ENCODE measurements at regions not wholly inside any gene's neighbourhood (a gene's known extent, or its start where the extent isn't known, plus 50 kb on each side); places are given as distances from the start of the nearest gene placed in this dataset.

- no peaks in the 10 kb centered on the region for H3K36me3 ChIP-seq (ENCODE audit: insufficient read depth)
- H3K27ac ChIP-seq = no peak overlapping the region
- H3K9ac ChIP-seq = no peak overlapping the region
- H3K27me3 ChIP-seq (ENCODE audit: insufficient read depth, low read depth) = no peaks in the 10 kb centered on the region
- H3K4me2 ChIP-seq = no peak overlapping the region
- no peaks in the 10 kb centered on the region for H4K20me1 ChIP-seq (ENCODE audit: insufficient read depth)
- TF ChIP-seq CTCF (conservative IDR thresholded peaks at IDR 0.05; ENCODE audit: low read depth, low read length) = no peak
- no peak overlapping the region for H2AFZ ChIP-seq (ENCODE audit: low read depth)
- H3K79me2 ChIP-seq (ENCODE audit: insufficient read depth, low read depth) = no peaks in the 10 kb centered on the region
- no peak overlapping the region for H3K4me3 ChIP-seq (IDR thresholded peaks at IDR 0.05; ENCODE audit: insufficient read depth, low read depth, low read length)
- no peaks in the 10 kb centered on the region for H3K4me1 ChIP-seq (ENCODE audit: low read depth, poor library complexity, severe bottlenecking)
These were observed 275.4 kb upstream of the TCERG1L start for GRCh38 chr10:131586958-131587357.

GRCh38 chr10:131587976-131588680, 276.6 kb upstream of the TCERG1L start:
- no peak overlapping the region for H3K4me2 ChIP-seq
- no peak for TF ChIP-seq CTCF (conservative IDR thresholded peaks at IDR 0.05; ENCODE audit: low read depth, low read length)
- H3K27me3 ChIP-seq (ENCODE audit: insufficient read depth, low read depth) = no peaks in the 10 kb centered on the region
- no peaks in the 10 kb centered on the region for H3K4me1 ChIP-seq (ENCODE audit: low read depth, poor library complexity, severe bottlenecking)
- H4K20me1 ChIP-seq (ENCODE audit: insufficient read depth) = no peaks in the 10 kb centered on the region
- no peaks in the 10 kb centered on the region for H3K36me3 ChIP-seq (ENCODE audit: insufficient read depth)
- no peak overlapping the region for H3K4me3 ChIP-seq (IDR thresholded peaks at IDR 0.05; ENCODE audit: insufficient read depth, low read depth, low read length)
- no peak overlapping the region for H3K27ac ChIP-seq
- H3K79me2 ChIP-seq (ENCODE audit: insufficient read depth, low read depth) = no peaks in the 10 kb centered on the region
- no peak overlapping the region for H2AFZ ChIP-seq (ENCODE audit: low read depth)
- no peak overlapping the region for H3K9ac ChIP-seq

- no peak overlapping the region for H3K9ac ChIP-seq
- H3K4me2 ChIP-seq = no peak overlapping the region
- H3K27me3 ChIP-seq (ENCODE audit: insufficient read depth, low read depth) = no peaks in the 10 kb centered on the region
- no peak overlapping the region for H3K27ac ChIP-seq
- TF ChIP-seq CTCF (conservative IDR thresholded peaks at IDR 0.05; ENCODE audit: low read depth, low read length) = no peak
- no peaks in the 10 kb centered on the region for H3K36me3 ChIP-seq (ENCODE audit: insufficient read depth)
- no peak overlapping the region for H2AFZ ChIP-seq (ENCODE audit: low read depth)
- no peaks in the 10 kb centered on the region for H3K4me1 ChIP-seq (ENCODE audit: low read depth, poor library complexity, severe bottlenecking)
- H3K4me3 ChIP-seq (IDR thresholded peaks at IDR 0.05; ENCODE audit: insufficient read depth, low read depth, low read length) = no peak overlapping the region
- no peaks in the 10 kb centered on the region for H3K79me2 ChIP-seq (ENCODE audit: insufficient read depth, low read depth)
- H4K20me1 ChIP-seq (ENCODE audit: insufficient read depth) = no peaks in the 10 kb centered on the region
These were observed 277.2 kb upstream of the TCERG1L start for GRCh38 chr10:131588704-131589220.

GRCh38 chr10:131590567-131590966, 279.0 kb upstream of the TCERG1L start:
- no peak overlapping the region for H3K9ac ChIP-seq
- H3K4me2 ChIP-seq = no peak overlapping the region
- H3K4me3 ChIP-seq (IDR thresholded peaks at IDR 0.05; ENCODE audit: insufficient read depth, low read depth, low read length) = no peak overlapping the region
- no peak overlapping the region for H3K27ac ChIP-seq
- TF ChIP-seq CTCF (conservative IDR thresholded peaks at IDR 0.05; ENCODE audit: low read depth, low read length) = no peak
- no peaks in the 10 kb centered on the region for H3K4me1 ChIP-seq (ENCODE audit: low read depth, poor library complexity, severe bottlenecking)
- H2AFZ ChIP-seq (ENCODE audit: low read depth) = no peak overlapping the region
- no peaks in the 10 kb centered on the region for H4K20me1 ChIP-seq (ENCODE audit: insufficient read depth)
- H3K27me3 ChIP-seq (ENCODE audit: insufficient read depth, low read depth) = no peaks in the 10 kb centered on the region
- no peaks in the 10 kb centered on the region for H3K79me2 ChIP-seq (ENCODE audit: insufficient read depth, low read depth)
- H3K36me3 ChIP-seq (ENCODE audit: insufficient read depth) = no peaks in the 10 kb centered on the region
